ENCODE measurements at regions not wholly inside any gene's neighbourhood (a gene's known extent, or its start where the extent isn't known, plus 50 kb on each side); places are given as distances from the start of the nearest gene placed in this dataset.

DNA sequence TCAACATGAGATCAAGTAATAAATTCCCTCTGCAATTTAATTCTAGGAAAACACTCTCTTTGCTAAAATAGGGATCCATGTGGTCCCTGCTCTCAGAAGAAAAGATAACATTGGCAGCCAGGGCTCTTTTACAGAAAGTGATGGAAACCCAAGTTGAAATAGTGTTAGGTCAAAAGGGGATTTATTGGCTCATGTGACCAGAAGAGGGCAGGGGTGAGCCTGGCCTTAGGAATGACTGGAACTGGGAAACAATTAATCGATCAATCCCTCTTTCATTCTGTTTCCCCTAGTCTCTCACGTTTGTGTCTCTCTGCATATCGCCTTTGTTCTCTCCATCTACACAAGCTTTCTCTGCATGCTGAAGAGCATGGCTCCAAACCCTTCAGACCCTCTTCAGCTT lies 58.3 kb upstream of the ALDH1B1 start:
- H3K36me3 ChIP-seq (ENCODE audit: control insufficient read depth, insufficient read depth, low read length): no peaks in the 10 kb centered on the region
- H3K27ac ChIP-seq (ENCODE audit: insufficient read depth, low read length): no peak overlapping the region
- no peak for DNase-seq (ENCODE audit: low read depth in 2 of 2)
- H3K4me3 ChIP-seq (replicated peaks in 1 of 4; ENCODE audit: control extremely low read depth in 1 of 4, insufficient read depth in 1 of 4, low read depth in 3 of 4, low read length in 4 of 4): no peak overlapping the region
- H3K9ac ChIP-seq (ENCODE audit: insufficient read depth, low read length): no peak overlapping the region
- H3K4me1 ChIP-seq (ENCODE audit: control insufficient read depth, extremely low read depth, insufficient read depth, low read length): peaks cover 4% of the 10 kb centered on the region
- TF ChIP-seq, protein P1, sequence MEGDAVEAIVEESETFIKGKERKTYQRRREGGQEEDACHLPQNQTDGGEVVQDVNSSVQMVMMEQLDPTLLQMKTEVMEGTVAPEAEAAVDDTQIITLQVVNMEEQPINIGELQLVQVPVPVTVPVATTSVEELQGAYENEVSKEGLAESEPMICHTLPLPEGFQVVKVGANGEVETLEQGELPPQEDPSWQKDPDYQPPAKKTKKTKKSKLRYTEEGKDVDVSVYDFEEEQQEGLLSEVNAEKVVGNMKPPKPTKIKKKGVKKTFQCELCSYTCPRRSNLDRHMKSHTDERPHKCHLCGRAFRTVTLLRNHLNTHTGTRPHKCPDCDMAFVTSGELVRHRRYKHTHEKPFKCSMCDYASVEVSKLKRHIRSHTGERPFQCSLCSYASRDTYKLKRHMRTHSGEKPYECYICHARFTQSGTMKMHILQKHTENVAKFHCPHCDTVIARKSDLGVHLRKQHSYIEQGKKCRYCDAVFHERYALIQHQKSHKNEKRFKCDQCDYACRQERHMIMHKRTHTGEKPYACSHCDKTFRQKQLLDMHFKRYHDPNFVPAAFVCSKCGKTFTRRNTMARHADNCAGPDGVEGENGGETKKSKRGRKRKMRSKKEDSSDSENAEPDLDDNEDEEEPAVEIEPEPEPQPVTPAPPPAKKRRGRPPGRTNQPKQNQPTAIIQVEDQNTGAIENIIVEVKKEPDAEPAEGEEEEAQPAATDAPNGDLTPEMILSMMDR (conservative IDR thresholded peaks at IDR 0.05 in 1 of 2, IDR thresholded peaks at IDR 0.05 in 1 of 2; ENCODE audit: low read depth in 1 of 2, low read length in 2 of 2): peak in 1 of 2 donors; percentile 21
- TF ChIP-seq EZH2 (IDR thresholded peaks at IDR 0.05; ENCODE audit: low read length, missing control alignments): no peak
- no peaks in the 10 kb centered on the region for H3K9me3 ChIP-seq (ENCODE audit: control insufficient read depth, insufficient read depth, low read depth, low read length)
- peaks cover 18% of the 10 kb centered on the region for H3K27me3 ChIP-seq (ENCODE audit: control insufficient read depth, insufficient read depth, low read length)
- H4K20me1 ChIP-seq (ENCODE audit: control insufficient read depth, extremely low read depth, insufficient read depth, low read length): no peaks in the 10 kb centered on the region
- H2AFZ ChIP-seq (ENCODE audit: low read length): no peak overlapping the region
- no peak overlapping the region for H3K4me2 ChIP-seq (ENCODE audit: extremely low read depth, insufficient read depth, low read length)
- H3K79me2 ChIP-seq (ENCODE audit: control insufficient read depth, insufficient read depth, low read length): no peaks in the 10 kb centered on the region

DNA sequence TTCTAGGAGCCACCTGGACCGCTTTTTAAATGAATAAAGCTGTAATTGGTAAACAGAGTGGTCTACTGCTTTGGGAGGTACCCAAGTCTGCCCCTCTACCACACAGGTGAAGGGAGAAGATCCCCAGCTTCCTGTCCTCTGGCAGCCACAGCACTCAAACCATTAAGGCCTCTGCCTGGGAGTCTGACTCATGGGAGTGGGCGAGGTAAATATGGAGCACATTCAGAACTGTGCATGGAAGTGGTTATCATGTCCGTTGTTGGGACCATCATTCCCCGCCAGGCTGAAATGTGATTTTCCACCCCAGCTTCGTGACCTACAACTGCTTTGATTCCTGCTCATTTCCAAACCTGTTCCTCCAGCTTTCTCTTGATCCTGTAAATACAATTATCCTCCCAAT lies 59.5 kb upstream of the ALDH1B1 start:
- H3K9ac ChIP-seq (ENCODE audit: insufficient read depth, low read length): no peak overlapping the region
- peaks cover 18% of the 10 kb centered on the region for H3K27me3 ChIP-seq (ENCODE audit: control insufficient read depth, insufficient read depth, low read length)
- DNase-seq (ENCODE audit: low read depth in 2 of 2): peak in 1 of 2 donors; percentile 28
- no peak overlapping the region for H3K27ac ChIP-seq (ENCODE audit: insufficient read depth, low read length)
- H4K20me1 ChIP-seq (ENCODE audit: control insufficient read depth, extremely low read depth, insufficient read depth, low read length): no peaks in the 10 kb centered on the region
- H3K4me2 ChIP-seq (ENCODE audit: extremely low read depth, insufficient read depth, low read length): no peak overlapping the region
- TF ChIP-seq, protein P1 (conservative IDR thresholded peaks at IDR 0.05 in 1 of 2, IDR thresholded peaks at IDR 0.05 in 1 of 2; ENCODE audit: low read depth in 1 of 2, low read length in 2 of 2): no peak
- no peak for TF ChIP-seq EZH2 (IDR thresholded peaks at IDR 0.05; ENCODE audit: low read length, missing control alignments)
- no peaks in the 10 kb centered on the region for H3K79me2 ChIP-seq (ENCODE audit: control insufficient read depth, insufficient read depth, low read length)
- no peaks in the 10 kb centered on the region for H3K36me3 ChIP-seq (ENCODE audit: control insufficient read depth, insufficient read depth, low read length)
- no peaks in the 10 kb centered on the region for H3K9me3 ChIP-seq (ENCODE audit: control insufficient read depth, insufficient read depth, low read depth, low read length)
- no peak overlapping the region for H2AFZ ChIP-seq (ENCODE audit: low read length)
- no peak overlapping the region for H3K4me3 ChIP-seq (replicated peaks in 1 of 4; ENCODE audit: control extremely low read depth in 1 of 4, insufficient read depth in 1 of 4, low read depth in 3 of 4, low read length in 4 of 4)
- H3K4me1 ChIP-seq (ENCODE audit: control insufficient read depth, extremely low read depth, insufficient read depth, low read length): no peaks in the 10 kb centered on the region

DNA sequence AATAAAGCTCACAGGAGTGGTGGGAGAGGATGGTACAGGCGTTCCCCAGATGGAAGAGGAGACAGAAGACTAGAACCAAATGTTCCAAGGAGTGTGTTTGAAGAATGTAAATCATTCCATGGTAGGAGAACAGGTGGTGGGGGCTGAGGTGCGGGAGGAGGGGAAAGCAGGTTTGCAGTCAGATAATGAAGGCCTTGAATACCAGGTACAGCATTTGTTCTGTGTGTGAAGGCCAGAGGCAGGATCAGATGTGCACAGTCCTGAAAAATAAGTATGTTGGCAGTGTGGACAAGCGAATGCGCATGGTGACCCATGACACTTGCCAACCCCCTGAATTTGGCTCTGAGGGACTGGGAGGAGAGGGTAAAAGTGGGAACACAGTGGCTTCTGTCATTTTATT lies 59.9 kb upstream of the ALDH1B1 start:
- no peak overlapping the region for H3K4me3 ChIP-seq (replicated peaks in 1 of 4; ENCODE audit: control extremely low read depth in 1 of 4, insufficient read depth in 1 of 4, low read depth in 3 of 4, low read length in 4 of 4)
- H2AFZ ChIP-seq (ENCODE audit: low read length): no peak overlapping the region
- H3K36me3 ChIP-seq (ENCODE audit: control insufficient read depth, insufficient read depth, low read length): no peaks in the 10 kb centered on the region
- H4K20me1 ChIP-seq (ENCODE audit: control insufficient read depth, extremely low read depth, insufficient read depth, low read length): no peaks in the 10 kb centered on the region
- H3K27me3 ChIP-seq (ENCODE audit: control insufficient read depth, insufficient read depth, low read length): peaks cover 13% of the 10 kb centered on the region
- H3K4me1 ChIP-seq (ENCODE audit: control insufficient read depth, extremely low read depth, insufficient read depth, low read length): no peaks in the 10 kb centered on the region
- DNase-seq (ENCODE audit: low read depth in 2 of 2): no peak
- no peaks in the 10 kb centered on the region for H3K79me2 ChIP-seq (ENCODE audit: control insufficient read depth, insufficient read depth, low read length)
- H3K9ac ChIP-seq (ENCODE audit: insufficient read depth, low read length): no peak overlapping the region
- H3K4me2 ChIP-seq (ENCODE audit: extremely low read depth, insufficient read depth, low read length): no peak overlapping the region
- no peak overlapping the region for H3K27ac ChIP-seq (ENCODE audit: insufficient read depth, low read length)
- no peaks in the 10 kb centered on the region for H3K9me3 ChIP-seq (ENCODE audit: control insufficient read depth, insufficient read depth, low read depth, low read length)
- no peak for TF ChIP-seq EZH2 (IDR thresholded peaks at IDR 0.05; ENCODE audit: low read length, missing control alignments)
- TF ChIP-seq, protein P1 (conservative IDR thresholded peaks at IDR 0.05 in 1 of 2, IDR thresholded peaks at IDR 0.05 in 1 of 2; ENCODE audit: low read depth in 1 of 2, low read length in 2 of 2): no peak
